ENCODE measurements at regions not wholly inside any gene's neighbourhood (a gene's known extent, or its start where the extent isn't known, plus 50 kb on each side); places are given as distances from the start of the nearest gene placed in this dataset.

DNA sequence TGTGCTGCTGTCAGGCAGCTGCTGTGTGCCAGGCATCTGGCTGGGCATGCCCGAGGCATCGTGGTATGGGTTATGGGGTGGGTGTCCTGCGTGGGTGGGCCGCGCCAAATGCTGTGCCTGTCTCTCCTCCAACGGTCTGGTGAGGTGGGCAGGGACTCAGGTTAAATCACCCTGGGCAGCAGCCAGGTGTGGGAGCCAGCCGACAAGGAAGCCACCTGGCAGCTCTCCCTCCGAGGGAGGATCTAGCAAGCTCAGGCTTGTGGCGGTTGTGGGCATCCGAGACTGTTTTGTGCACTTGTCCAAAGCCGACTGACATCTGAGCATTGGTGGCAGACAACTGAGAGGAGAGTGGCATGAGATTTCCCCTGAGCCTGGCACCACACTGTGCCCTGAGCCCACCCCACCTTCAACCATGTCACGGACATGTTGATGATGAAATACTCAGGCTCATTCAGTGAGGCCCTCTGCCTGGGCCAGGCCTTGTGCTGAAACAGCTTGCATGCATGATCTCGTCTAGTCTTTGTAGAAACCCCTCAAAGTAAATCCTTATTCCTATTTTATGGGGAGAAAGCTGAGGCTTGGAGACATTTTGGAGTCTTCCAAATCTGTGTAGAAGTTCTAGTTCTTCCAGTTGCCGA, 181.8 kb upstream of the MYL2 start:
- TF ChIP-seq POLR2AphosphoS5 (IDR thresholded peaks at IDR 0.05) = no peak
- no peak for TF ChIP-seq POLR2A (IDR thresholded peaks at IDR 0.05)
- TF ChIP-seq, protein P1, sequence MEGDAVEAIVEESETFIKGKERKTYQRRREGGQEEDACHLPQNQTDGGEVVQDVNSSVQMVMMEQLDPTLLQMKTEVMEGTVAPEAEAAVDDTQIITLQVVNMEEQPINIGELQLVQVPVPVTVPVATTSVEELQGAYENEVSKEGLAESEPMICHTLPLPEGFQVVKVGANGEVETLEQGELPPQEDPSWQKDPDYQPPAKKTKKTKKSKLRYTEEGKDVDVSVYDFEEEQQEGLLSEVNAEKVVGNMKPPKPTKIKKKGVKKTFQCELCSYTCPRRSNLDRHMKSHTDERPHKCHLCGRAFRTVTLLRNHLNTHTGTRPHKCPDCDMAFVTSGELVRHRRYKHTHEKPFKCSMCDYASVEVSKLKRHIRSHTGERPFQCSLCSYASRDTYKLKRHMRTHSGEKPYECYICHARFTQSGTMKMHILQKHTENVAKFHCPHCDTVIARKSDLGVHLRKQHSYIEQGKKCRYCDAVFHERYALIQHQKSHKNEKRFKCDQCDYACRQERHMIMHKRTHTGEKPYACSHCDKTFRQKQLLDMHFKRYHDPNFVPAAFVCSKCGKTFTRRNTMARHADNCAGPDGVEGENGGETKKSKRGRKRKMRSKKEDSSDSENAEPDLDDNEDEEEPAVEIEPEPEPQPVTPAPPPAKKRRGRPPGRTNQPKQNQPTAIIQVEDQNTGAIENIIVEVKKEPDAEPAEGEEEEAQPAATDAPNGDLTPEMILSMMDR (IDR thresholded peaks at IDR 0.05) = no peak
- TF ChIP-seq EP300 (IDR thresholded peaks at IDR 0.05) = no peak

Measured in sigmoid colon (tissue), 4 donors.